ENCODE measurements at regions not wholly inside any gene's neighbourhood (a gene's known extent, or its start where the extent isn't known, plus 50 kb on each side); places are given as distances from the start of the nearest gene placed in this dataset.

DNA sequence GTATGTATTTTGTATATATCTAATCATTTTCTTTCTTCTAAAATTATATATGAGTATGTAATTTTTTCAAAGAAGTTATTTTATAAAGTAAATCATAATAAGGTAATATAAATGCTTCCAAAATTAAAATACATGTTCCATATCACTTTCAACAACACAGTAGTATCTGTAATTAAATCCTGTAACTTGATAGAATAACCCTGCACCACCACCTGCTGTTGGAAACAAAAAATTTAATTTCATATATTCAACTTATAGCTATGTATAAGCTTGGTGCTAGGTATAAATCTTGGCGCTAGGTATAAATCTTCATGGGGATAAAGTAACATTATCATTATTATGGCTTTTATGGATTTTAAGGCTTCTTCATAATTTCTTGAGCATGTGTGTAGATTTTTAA is 149.7 kb upstream of the DCN start:
- TF ChIP-seq, protein P1, sequence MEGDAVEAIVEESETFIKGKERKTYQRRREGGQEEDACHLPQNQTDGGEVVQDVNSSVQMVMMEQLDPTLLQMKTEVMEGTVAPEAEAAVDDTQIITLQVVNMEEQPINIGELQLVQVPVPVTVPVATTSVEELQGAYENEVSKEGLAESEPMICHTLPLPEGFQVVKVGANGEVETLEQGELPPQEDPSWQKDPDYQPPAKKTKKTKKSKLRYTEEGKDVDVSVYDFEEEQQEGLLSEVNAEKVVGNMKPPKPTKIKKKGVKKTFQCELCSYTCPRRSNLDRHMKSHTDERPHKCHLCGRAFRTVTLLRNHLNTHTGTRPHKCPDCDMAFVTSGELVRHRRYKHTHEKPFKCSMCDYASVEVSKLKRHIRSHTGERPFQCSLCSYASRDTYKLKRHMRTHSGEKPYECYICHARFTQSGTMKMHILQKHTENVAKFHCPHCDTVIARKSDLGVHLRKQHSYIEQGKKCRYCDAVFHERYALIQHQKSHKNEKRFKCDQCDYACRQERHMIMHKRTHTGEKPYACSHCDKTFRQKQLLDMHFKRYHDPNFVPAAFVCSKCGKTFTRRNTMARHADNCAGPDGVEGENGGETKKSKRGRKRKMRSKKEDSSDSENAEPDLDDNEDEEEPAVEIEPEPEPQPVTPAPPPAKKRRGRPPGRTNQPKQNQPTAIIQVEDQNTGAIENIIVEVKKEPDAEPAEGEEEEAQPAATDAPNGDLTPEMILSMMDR (IDR thresholded peaks at IDR 0.05 in 8 of 11, conservative IDR thresholded peaks at IDR 0.05 in 3 of 11): no peak
- TF ChIP-seq POLR2A (IDR thresholded peaks at IDR 0.05): no peak
- TF ChIP-seq POLR2AphosphoS5 (IDR thresholded peaks at IDR 0.05): no peak
